Activated naive CD8-positive, alpha-beta T cell treated with anti-CD3 and anti-CD28 coated beads, Interleukin-2, amount 50 U/mL, for 24 hours (primary cell): ENCODE measurements at regions not wholly inside any gene's neighbourhood (a gene's known extent, or its start where the extent isn't known, plus 50 kb on each side); places are given as distances from the start of the nearest gene placed in this dataset.

ENCODE experiments used
- ATAC-seq: fragments of 150-1000 bp; cut with Tn5 transposase; one replicate; pipeline ENCODE4 v1.10.0; 2021
- DNase-seq: peaks from one replicate; pipeline ENCODE4 v3.0.0; 2021
- H3K27ac Mint-ChIP-seq: one replicate; pipeline ENCODE4 v1.8.0; 2021; ENCODE audit warnings: mild to moderate bottlenecking, mixed read lengths
- H3K27me3 Mint-ChIP-seq: one replicate; pipeline ENCODE4 v1.8.0; 2021; ENCODE audit warnings: mixed read lengths
- H3K36me3 Mint-ChIP-seq: one replicate; pipeline ENCODE4 v1.8.0; 2021; ENCODE audit warnings: low read depth, mixed read lengths
- H3K4me1 Mint-ChIP-seq: one replicate; pipeline ENCODE4 v1.8.0; 2021; ENCODE audit warnings: mixed read lengths
- H3K4me3 Mint-ChIP-seq: one replicate; pipeline ENCODE4 v1.8.0; 2021; ENCODE audit warnings: mild to moderate bottlenecking, moderate library complexity, mixed read lengths
- H3K9me3 Mint-ChIP-seq: one replicate; pipeline ENCODE4 v1.8.0; 2021; ENCODE audit warnings: mixed read lengths

- Mint-ChIP-seq H3K9me3 (no peaks in the 10 kb centered on the region), H3K27ac (no peak overlapping the region), H3K36me3 (no peaks in the 10 kb centered on the region), H3K27me3 (peaks cover 31% of the 10 kb centered on the region), H3K4me1 (peaks cover 1% of the 10 kb centered on the region), H3K4me3 (no peak overlapping the region)
- ATAC-seq, result no peak
- DNase-seq, result no peak
These were observed 169.9 kb upstream of the CSF3R start for GRCh38 chr1:36652586-36652985.

GRCh38 chr1:36652011-36652410 is 169.3 kb upstream of the CSF3R start:
- Mint-ChIP-seq H3K4me1 (peaks cover 1% of the 10 kb centered on the region), H3K27ac (no peak overlapping the region), H3K9me3 (no peaks in the 10 kb centered on the region), H3K36me3 (no peaks in the 10 kb centered on the region), H3K27me3 (peaks cover 31% of the 10 kb centered on the region), H3K4me3 (no peak overlapping the region)
- ATAC-seq (no peak), DNase-seq (no peak)

GRCh38 chr1:36651176-36651910 is 168.6 kb upstream of the CSF3R start:
- H3K9me3 Mint-ChIP-seq, result no peaks in the 10 kb centered on the region
- H3K27ac Mint-ChIP-seq, result no peak overlapping the region
- ATAC-seq (no peak), DNase-seq (no peak)
- H3K4me3 Mint-ChIP-seq, result no peak overlapping the region
- H3K36me3 Mint-ChIP-seq, result no peaks in the 10 kb centered on the region
- peaks cover 26% of the 10 kb centered on the region for H3K27me3 Mint-ChIP-seq
- H3K4me1 Mint-ChIP-seq, result peaks cover 1% of the 10 kb centered on the region

- Mint-ChIP-seq H3K4me3 (no peak overlapping the region), H3K9me3 (no peaks in the 10 kb centered on the region), H3K27me3 (peaks cover 26% of the 10 kb centered on the region), H3K27ac (no peak overlapping the region), H3K4me1 (peaks cover 1% of the 10 kb centered on the region), H3K36me3 (no peaks in the 10 kb centered on the region)
- ATAC-seq, result peak; percentile 62
- peak; percentile 75 for DNase-seq
These were observed 167.7 kb upstream of the CSF3R start for GRCh38 chr1:36650200-36651065.

GRCh38 chr1:36645867-36646266 is 163.2 kb upstream of the CSF3R start:
- H3K4me3 Mint-ChIP-seq, result no peak overlapping the region
- H3K36me3 Mint-ChIP-seq, result no peaks in the 10 kb centered on the region
- no peak overlapping the region for H3K27ac Mint-ChIP-seq
- H3K27me3 Mint-ChIP-seq, result peaks cover 16% of the 10 kb centered on the region
- no peaks in the 10 kb centered on the region for H3K9me3 Mint-ChIP-seq
- ATAC-seq (no peak), DNase-seq (no peak)
- H3K4me1 Mint-ChIP-seq, result peaks cover 1% of the 10 kb centered on the region

- H3K27me3 Mint-ChIP-seq, result peaks cover 3% of the 10 kb centered on the region
- no peaks in the 10 kb centered on the region for H3K36me3 Mint-ChIP-seq
- no peaks in the 10 kb centered on the region for H3K9me3 Mint-ChIP-seq
- H3K27ac Mint-ChIP-seq, result no peak overlapping the region
- H3K4me3 Mint-ChIP-seq, result no peak overlapping the region
- DNase-seq (no peak), ATAC-seq (no peak)
- H3K4me1 Mint-ChIP-seq, result no peaks in the 10 kb centered on the region
These were observed 161.8 kb upstream of the CSF3R start for GRCh38 chr1:36644556-36644955.

DNA sequence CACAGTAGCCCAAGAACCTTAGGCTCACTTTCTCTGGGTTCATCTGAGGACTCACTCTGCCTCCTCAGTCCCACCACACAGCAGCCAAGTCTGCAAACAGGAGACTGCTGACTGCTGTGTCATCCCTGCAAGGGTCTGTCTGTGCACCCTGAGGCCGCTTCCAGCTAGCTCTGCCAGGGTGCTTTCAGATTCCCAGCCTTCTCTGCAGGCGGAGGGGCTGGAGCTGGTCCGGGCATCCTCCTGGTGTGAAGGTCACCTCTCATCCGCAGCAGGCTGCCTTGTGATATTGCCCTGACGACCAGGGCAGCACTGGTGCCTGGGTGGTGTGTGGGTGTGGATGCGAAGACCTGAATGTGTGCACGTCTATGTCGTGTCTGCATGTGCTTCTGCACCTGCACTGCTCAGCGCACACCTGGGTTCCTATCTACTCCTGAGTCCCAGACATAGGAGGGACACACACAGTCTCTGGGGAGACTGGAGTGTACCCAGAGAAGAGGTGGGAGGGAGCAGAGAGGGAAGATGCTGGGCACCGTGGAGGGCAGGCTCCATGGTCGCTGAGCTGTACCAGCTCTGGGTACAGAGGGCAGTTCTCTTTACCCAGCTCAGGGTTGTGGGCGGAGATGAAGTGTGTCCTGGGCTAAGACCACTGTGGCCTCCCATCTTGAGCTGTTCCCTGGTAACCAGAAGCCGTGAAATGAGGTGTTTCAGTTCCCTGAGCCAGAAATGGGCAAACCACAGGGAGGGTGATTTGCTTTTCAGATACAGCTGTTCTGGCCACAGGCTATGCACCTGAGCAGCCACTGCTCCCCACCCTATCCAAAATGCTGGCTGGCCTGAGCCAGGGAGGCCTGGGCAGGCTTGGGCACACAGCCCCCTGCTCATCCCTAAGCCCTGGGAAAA is 160.9 kb upstream of the CSF3R start:
- ATAC-seq (no peak), DNase-seq (no peak)
- H3K4me3 Mint-ChIP-seq, result no peak overlapping the region
- H3K4me1 Mint-ChIP-seq, result no peaks in the 10 kb centered on the region
- no peaks in the 10 kb centered on the region for H3K9me3 Mint-ChIP-seq
- no peaks in the 10 kb centered on the region for H3K36me3 Mint-ChIP-seq
- H3K27me3 Mint-ChIP-seq, result peaks cover 5% of the 10 kb centered on the region
- no peak overlapping the region for H3K27ac Mint-ChIP-seq

GRCh38 chr1:36642802-36643201 is 160.1 kb upstream of the CSF3R start:
- DNase-seq (no peak), ATAC-seq (no peak)
- no peak overlapping the region for H3K4me3 Mint-ChIP-seq
- H3K9me3 Mint-ChIP-seq, result no peaks in the 10 kb centered on the region
- no peaks in the 10 kb centered on the region for H3K36me3 Mint-ChIP-seq
- no peaks in the 10 kb centered on the region for H3K4me1 Mint-ChIP-seq
- no peak overlapping the region for H3K27ac Mint-ChIP-seq
- peaks cover 4% of the 10 kb centered on the region for H3K27me3 Mint-ChIP-seq

DNA sequence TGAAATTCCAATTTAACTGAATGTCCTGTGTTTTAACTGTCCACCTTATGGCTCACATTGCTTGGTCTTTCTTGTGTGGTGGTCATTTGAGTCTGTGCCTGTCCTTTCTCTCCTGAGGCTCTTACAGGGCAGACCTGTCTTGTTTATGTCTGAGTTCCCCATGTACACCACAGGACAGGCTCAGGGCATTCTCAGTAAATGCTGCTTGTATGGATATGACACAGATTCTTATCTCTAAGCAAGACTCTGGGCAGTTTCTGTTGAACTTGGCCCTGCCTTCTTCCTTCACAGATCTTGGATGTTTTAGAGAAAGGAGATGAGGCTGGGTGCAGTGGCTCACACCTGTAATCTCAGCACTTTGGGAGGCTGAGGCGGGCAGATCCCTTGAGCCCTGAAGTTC is 159.1 kb upstream of the CSF3R start:
- no peaks in the 10 kb centered on the region for H3K36me3 Mint-ChIP-seq
- DNase-seq (no peak), ATAC-seq (no peak)
- H3K27ac Mint-ChIP-seq, result no peak overlapping the region
- no peak overlapping the region for H3K4me3 Mint-ChIP-seq
- H3K9me3 Mint-ChIP-seq, result no peaks in the 10 kb centered on the region
- H3K27me3 Mint-ChIP-seq, result peaks cover 4% of the 10 kb centered on the region
- H3K4me1 Mint-ChIP-seq, result no peaks in the 10 kb centered on the region

DNA sequence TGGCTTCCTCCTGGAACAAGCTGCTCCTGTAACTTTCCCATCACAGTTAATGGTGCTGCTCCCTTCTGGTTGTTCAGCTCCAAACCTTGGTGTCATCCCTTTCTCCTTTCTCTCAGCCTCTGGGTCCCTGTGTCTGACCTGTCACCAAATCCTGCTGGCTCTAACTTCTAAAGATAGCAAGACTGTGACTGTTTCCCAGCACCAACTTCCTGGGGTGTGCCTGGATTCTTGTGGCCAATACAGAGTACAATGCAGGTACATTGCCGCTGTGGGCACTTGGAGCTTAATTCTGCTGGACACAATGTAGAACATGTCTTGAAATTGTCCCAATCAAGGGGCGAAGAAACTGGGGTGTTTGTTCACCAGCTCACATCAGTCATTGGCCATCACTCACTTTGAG is 156.7 kb upstream of the CSF3R start:
- no peak for ATAC-seq
- no peak overlapping the region for H3K4me3 Mint-ChIP-seq
- H3K4me1 Mint-ChIP-seq, result no peaks in the 10 kb centered on the region
- no peaks in the 10 kb centered on the region for H3K9me3 Mint-ChIP-seq
- H3K27ac Mint-ChIP-seq, result no peak overlapping the region
- DNase-seq, result no peak
- H3K27me3 Mint-ChIP-seq, result peaks cover 5% of the 10 kb centered on the region
- H3K36me3 Mint-ChIP-seq, result no peaks in the 10 kb centered on the region

- no peaks in the 10 kb centered on the region for H3K4me1 Mint-ChIP-seq
- no peak overlapping the region for H3K4me3 Mint-ChIP-seq
- peaks cover 5% of the 10 kb centered on the region for H3K27me3 Mint-ChIP-seq
- ATAC-seq (no peak), DNase-seq (no peak)
- no peaks in the 10 kb centered on the region for H3K9me3 Mint-ChIP-seq
- no peaks in the 10 kb centered on the region for H3K36me3 Mint-ChIP-seq
- H3K27ac Mint-ChIP-seq, result no peak overlapping the region
These were observed 155.6 kb upstream of the CSF3R start for GRCh38 chr1:36638268-36638667.

DNA sequence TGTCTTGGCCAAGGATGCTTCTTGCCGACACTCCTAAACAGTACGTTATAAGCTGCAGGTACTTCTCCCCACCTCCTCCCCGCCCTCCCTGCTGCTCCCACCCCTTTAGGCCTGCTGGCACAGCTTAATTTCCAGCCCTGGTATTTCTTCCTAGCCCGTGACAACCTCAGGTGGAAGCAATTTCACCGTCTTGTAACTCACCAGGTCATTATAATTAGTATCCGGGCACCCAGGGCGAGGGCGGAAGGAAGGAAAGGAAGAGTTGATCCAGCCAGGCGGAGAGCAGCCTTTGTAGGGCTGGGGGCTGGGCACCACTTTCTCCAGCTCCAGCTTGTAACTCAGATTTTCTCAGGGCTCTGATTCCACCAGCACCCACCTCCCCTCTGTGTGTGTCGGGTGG is 153.5 kb upstream of the CSF3R start:
- H3K4me3 Mint-ChIP-seq, result no peak overlapping the region
- DNase-seq, result no peak
- H3K36me3 Mint-ChIP-seq, result no peaks in the 10 kb centered on the region
- H3K9me3 Mint-ChIP-seq, result no peaks in the 10 kb centered on the region
- no peak for ATAC-seq
- no peak overlapping the region for H3K27ac Mint-ChIP-seq
- peaks cover 7% of the 10 kb centered on the region for H3K27me3 Mint-ChIP-seq
- H3K4me1 Mint-ChIP-seq, result no peaks in the 10 kb centered on the region

GRCh38 chr1:36635284-36635683 is 152.6 kb upstream of the CSF3R start:
- no peaks in the 10 kb centered on the region for H3K4me1 Mint-ChIP-seq
- DNase-seq (no peak), ATAC-seq (no peak)
- H3K27ac Mint-ChIP-seq, result no peak overlapping the region
- no peak overlapping the region for H3K4me3 Mint-ChIP-seq
- no peaks in the 10 kb centered on the region for H3K36me3 Mint-ChIP-seq
- peaks cover 7% of the 10 kb centered on the region for H3K27me3 Mint-ChIP-seq
- H3K9me3 Mint-ChIP-seq, result no peaks in the 10 kb centered on the region

DNA sequence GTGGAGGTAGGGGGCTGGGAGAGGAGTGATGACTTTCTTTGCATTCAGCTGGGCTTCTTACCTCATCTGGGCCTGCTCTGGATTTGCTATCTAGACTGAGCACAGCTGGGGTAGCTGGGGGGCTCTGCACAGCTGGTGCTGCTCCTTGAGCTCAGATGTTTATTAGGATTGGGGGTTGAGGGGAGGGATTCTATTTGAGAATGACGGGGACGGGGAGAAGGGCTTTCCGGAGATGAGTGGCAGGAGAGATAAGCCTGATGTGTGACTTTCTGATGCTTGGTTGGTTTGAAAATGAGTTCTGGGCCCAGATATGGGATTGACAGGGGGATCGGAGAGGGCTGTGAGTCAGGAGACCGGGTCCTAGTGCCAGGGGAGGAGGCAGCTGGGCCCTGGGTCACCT is 146.1 kb upstream of the CSF3R start:
- ATAC-seq, result no peak
- Mint-ChIP-seq H3K4me3 (no peak overlapping the region), H3K4me1 (no peaks in the 10 kb centered on the region)

More for the DNA sequence above, 146.1 kb upstream of the CSF3R start:
- Mint-ChIP-seq H3K27ac (no peak overlapping the region), H3K27me3 (peaks cover 2% of the 10 kb centered on the region), H3K36me3 (no peaks in the 10 kb centered on the region), H3K9me3 (no peaks in the 10 kb centered on the region)
- no peak for DNase-seq
